ENCODE measurements at regions not wholly inside any gene's neighbourhood (a gene's known extent, or its start where the extent isn't known, plus 50 kb on each side); places are given as distances from the start of the nearest gene placed in this dataset.
"Not testable (repeated sequence)": the region's sequence is repeated elsewhere in the genome, so short reads cannot be mapped to it uniquely, and the experiment has no call there.

DNA sequence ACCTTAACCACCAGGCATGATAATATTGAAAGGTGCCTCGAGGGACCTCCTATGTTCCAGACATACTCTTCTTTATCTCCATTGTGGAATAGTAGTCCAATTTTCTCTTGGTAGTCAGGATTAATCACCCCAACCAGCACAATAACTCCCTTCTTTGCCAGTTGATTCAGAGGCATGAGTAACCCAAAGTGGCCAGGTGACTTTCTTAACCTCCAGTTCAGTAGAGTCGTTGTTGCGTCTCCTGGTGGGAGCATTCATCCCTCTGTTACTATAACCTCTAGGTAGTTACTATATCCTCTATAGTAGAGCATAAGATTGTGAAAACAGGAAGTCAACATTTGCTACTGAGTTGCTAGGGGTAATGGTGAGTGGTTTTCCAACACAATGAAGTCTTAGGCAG lies 842.6 kb downstream of the SPATA31A7 start:
- H3K36me3 Mint-ChIP-seq; H3K36me3 ChIP-seq; H3K27me3 ChIP-seq; H3K4me3 ChIP-seq; DNase-seq (ENCODE audit: low spot score); H3K9me3 Mint-ChIP-seq; H3K27ac Mint-ChIP-seq; H3K4me2 ChIP-seq; H2AFZ ChIP-seq (replicated peaks); H3K79me2 ChIP-seq (ENCODE audit: low read depth); H3K9me3 ChIP-seq (ENCODE audit: low read depth); H3F3A ChIP-seq (ENCODE audit: low read depth); H3K4me1 Mint-ChIP-seq; H3K27ac ChIP-seq; H3K27me3 Mint-ChIP-seq (ENCODE audit: insufficient read depth, low read depth); H3K4me3 Mint-ChIP-seq; H4K20me1 ChIP-seq (ENCODE audit: low read depth); H3K4me1 ChIP-seq; H3K9ac ChIP-seq: not testable (repeated sequence)

DNA sequence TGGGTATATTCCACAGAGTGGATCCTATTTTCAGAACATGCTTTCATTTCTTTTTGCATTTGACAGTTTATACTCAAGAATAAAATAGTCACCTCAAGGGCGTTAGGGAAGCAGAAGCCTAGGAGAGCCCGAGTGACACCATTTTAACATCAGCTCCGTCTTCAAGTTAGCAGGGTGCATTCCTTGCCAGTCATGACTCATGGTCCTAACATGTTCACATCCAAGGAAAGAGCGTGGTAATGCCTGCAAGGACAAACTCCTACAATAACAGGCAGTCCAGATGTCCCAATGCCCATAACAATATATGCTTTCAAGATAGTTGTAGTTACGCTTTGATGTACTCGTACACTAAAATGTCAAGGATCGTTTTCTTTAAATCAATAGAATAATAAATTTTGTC lies 848.4 kb downstream of the SPATA31A7 start:
- H3K27me3 Mint-ChIP-seq (ENCODE audit: insufficient read depth, low read depth); H3K4me2 ChIP-seq; H4K20me1 ChIP-seq (ENCODE audit: low read depth); H3K36me3 ChIP-seq; H3K4me1 Mint-ChIP-seq; H3K27me3 ChIP-seq; H3K9me3 ChIP-seq (ENCODE audit: low read depth); H3K4me1 ChIP-seq; H3K27ac ChIP-seq; H3K36me3 Mint-ChIP-seq; H3K9ac ChIP-seq; H2AFZ ChIP-seq (replicated peaks); H3F3A ChIP-seq (ENCODE audit: low read depth); H3K27ac Mint-ChIP-seq; DNase-seq (ENCODE audit: low spot score); H3K9me3 Mint-ChIP-seq; H3K4me3 Mint-ChIP-seq; H3K79me2 ChIP-seq (ENCODE audit: low read depth); H3K4me3 ChIP-seq: not testable (repeated sequence)

DNA sequence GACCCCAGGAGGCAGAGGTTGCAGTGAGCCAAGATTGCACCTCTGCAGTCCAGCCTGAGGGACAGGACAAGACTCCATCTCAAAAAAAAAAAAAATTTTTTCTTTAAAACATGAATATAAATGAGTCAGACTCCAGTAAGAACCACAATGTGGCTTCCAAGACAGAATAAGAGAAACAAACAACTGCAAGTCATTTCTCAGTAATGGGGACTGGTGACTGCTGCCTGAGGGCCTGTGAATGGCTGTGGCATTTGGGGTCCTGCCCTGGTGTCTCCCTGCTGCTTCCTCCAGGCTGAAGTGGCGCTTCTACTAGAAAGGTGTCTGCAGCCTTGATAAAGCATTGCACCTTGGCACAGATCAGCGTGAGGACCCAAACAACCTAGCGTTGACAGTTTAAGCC lies 868.3 kb downstream of the SPATA31A7 start:
- not testable (repeated sequence) for H3K4me2 ChIP-seq; H2AFZ ChIP-seq (replicated peaks); DNase-seq (ENCODE audit: low spot score); H3K27me3 Mint-ChIP-seq (ENCODE audit: insufficient read depth, low read depth); H3K27ac Mint-ChIP-seq; H3K9me3 Mint-ChIP-seq; H4K20me1 ChIP-seq (ENCODE audit: low read depth); H3F3A ChIP-seq (ENCODE audit: low read depth); H3K4me3 ChIP-seq; H3K4me3 Mint-ChIP-seq; H3K27me3 ChIP-seq; H3K36me3 ChIP-seq; H3K27ac ChIP-seq; H3K9me3 ChIP-seq (ENCODE audit: low read depth); H3K79me2 ChIP-seq (ENCODE audit: low read depth); H3K36me3 Mint-ChIP-seq; H3K4me1 Mint-ChIP-seq; H3K9ac ChIP-seq; H3K4me1 ChIP-seq

DNA sequence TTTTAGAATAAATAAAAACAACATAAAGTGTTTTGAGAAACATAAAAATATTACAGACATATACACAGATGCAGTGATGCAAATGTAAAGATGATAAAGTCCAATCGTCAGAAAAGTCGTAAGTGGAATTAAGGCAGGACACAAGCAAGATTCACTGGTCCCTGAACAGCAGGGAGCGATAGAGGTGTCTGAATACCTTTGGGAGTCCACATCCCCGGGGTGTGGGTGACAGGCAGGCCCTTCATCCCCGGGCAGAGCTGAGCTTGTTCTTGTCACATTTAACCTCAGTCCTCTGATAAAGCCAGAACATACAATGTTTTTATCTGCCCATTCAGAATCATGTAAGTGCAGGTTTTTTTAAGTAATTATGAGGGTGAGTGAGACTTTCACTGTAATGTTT lies 881.2 kb downstream of the SPATA31A7 start:
- not testable (repeated sequence) for H3K27ac ChIP-seq; DNase-seq (ENCODE audit: low spot score); H3K4me3 ChIP-seq; H3K27me3 ChIP-seq; H3K4me2 ChIP-seq; H3F3A ChIP-seq (ENCODE audit: low read depth); H2AFZ ChIP-seq (replicated peaks); H3K9me3 ChIP-seq (ENCODE audit: low read depth); H3K36me3 Mint-ChIP-seq; H3K9me3 Mint-ChIP-seq; H3K4me1 Mint-ChIP-seq; H3K36me3 ChIP-seq; H3K9ac ChIP-seq; H3K4me3 Mint-ChIP-seq; H3K27ac Mint-ChIP-seq; H3K79me2 ChIP-seq (ENCODE audit: low read depth); H3K4me1 ChIP-seq; H4K20me1 ChIP-seq (ENCODE audit: low read depth); H3K27me3 Mint-ChIP-seq (ENCODE audit: insufficient read depth, low read depth)

DNA sequence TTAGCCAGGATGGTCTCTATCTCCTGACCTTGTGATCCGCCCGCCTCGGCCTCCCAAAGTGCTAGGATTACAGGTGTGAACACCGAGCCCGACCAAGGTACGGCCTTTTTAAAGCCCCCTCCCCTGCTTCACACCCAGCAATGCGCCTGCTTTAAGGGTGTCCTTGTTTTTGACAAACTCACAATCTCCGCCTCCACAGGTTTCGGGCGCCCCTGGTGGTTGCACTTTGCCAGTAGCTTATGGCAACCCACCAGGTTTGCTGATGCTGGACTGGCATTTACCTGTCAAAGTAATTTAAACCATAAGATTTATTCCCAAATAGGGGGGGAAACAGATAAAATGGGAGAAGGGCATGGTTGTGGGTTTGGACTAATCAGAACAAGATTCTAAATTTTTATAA lies 883.6 kb downstream of the SPATA31A7 start:
- not testable (repeated sequence) for H3K36me3 Mint-ChIP-seq; H3K4me2 ChIP-seq; H3K9me3 ChIP-seq (ENCODE audit: low read depth); H3K9me3 Mint-ChIP-seq; H2AFZ ChIP-seq (replicated peaks); H4K20me1 ChIP-seq (ENCODE audit: low read depth); H3K36me3 ChIP-seq; H3K79me2 ChIP-seq (ENCODE audit: low read depth); H3K4me3 ChIP-seq; H3K27me3 ChIP-seq; H3F3A ChIP-seq (ENCODE audit: low read depth); H3K27ac Mint-ChIP-seq; H3K9ac ChIP-seq; H3K27me3 Mint-ChIP-seq (ENCODE audit: insufficient read depth, low read depth); H3K4me1 Mint-ChIP-seq; H3K4me3 Mint-ChIP-seq; H3K4me1 ChIP-seq; DNase-seq (ENCODE audit: low spot score); H3K27ac ChIP-seq

DNA sequence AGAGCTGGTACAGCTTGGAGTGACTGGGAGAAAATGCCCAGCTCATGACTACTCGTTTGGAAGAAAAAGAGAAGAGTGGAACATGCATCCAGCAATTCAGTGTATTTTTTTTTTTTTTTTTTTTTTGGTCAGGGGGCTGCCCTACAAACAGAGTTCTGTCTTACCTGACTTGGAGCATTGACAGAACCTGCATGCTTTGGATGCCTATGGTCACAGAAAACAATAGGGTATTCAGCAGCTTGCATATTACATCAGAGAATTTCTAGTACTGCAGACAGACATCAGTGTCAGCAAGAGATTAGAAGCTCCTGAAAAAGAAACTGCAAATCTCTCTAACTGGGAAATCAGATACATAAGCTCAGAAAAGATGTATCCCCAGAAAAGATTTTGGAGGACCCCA lies 894.4 kb downstream of the SPATA31A7 start:
- not testable (repeated sequence) for H3K36me3 ChIP-seq; H3K9me3 Mint-ChIP-seq; H3K4me1 Mint-ChIP-seq; H3F3A ChIP-seq (ENCODE audit: low read depth); H3K9me3 ChIP-seq (ENCODE audit: low read depth); H3K27ac ChIP-seq; H3K36me3 Mint-ChIP-seq; H3K27me3 Mint-ChIP-seq (ENCODE audit: insufficient read depth, low read depth); H3K79me2 ChIP-seq (ENCODE audit: low read depth); DNase-seq (ENCODE audit: low spot score); H3K27me3 ChIP-seq; H3K4me3 Mint-ChIP-seq; H3K4me2 ChIP-seq; H3K4me3 ChIP-seq; H3K9ac ChIP-seq; H2AFZ ChIP-seq (replicated peaks); H3K4me1 ChIP-seq; H3K27ac Mint-ChIP-seq; H4K20me1 ChIP-seq (ENCODE audit: low read depth)

DNA sequence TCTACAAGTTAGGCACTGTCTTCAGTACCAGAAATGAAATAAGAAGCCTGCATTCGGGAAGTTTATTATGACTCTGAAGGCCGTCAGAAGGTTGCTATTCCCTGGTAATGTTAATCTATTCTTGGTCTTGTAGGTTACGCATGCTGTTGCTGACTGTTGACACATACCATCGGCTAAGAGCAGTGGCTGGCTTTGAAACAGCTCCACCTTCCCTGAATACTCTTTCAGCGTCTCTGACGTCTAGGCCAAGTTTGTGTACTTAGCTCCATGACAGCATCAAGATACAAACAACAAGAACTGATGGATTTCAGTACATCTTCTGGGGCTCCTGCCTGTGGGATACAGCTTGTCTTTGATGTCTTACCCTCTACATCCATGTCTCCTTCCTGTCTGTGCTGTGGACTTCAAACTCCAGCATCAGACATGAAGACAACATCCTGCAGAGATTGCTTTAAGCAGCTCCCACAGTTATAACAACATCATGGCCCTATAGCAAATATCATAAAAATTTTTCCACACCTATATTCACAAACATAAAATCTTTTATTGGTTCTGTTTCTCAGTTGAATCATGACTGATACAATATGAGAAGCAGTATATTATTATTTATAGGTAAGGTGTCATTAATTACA lies 906.0 kb downstream of the SPATA31A7 start:
- not testable (repeated sequence) for H3K79me2 ChIP-seq (ENCODE audit: low read depth); H3K27ac Mint-ChIP-seq; H3K4me2 ChIP-seq; H4K20me1 ChIP-seq (ENCODE audit: low read depth); H3K36me3 ChIP-seq; H3K36me3 Mint-ChIP-seq; H3K9me3 ChIP-seq (ENCODE audit: low read depth); H3K4me3 ChIP-seq; H3K4me3 Mint-ChIP-seq; H3K9ac ChIP-seq; H3K27ac ChIP-seq; H3F3A ChIP-seq (ENCODE audit: low read depth); H3K4me1 Mint-ChIP-seq; DNase-seq (ENCODE audit: low spot score); H3K4me1 ChIP-seq; H3K27me3 ChIP-seq; H3K9me3 Mint-ChIP-seq; H2AFZ ChIP-seq (replicated peaks); H3K27me3 Mint-ChIP-seq (ENCODE audit: insufficient read depth, low read depth)

DNA sequence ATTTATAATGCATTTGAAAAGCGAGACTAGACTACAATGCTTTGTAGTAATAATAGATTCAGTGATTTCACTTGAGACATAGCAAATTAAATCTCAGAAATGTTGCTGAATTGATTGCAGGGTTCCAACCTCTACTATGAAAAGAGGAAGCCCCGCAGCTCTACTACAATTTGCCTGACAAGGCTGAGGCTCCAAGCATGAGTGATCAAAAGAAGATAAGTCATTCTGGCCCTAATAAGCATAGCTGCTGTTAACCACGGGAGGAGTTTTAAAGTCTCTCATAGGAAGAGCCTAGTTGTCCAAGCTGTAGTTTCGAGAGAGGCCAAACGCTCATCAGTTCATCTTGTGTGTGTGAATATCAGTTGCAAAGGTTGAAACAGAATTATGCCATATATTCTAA lies 920.6 kb downstream of the SPATA31A7 start:
- H3K4me2 ChIP-seq; H3K4me3 ChIP-seq; H2AFZ ChIP-seq (replicated peaks); H3K9me3 ChIP-seq (ENCODE audit: low read depth); H3K36me3 ChIP-seq; H4K20me1 ChIP-seq (ENCODE audit: low read depth); H3K27me3 ChIP-seq; DNase-seq (ENCODE audit: low spot score); H3K4me1 ChIP-seq; H3K4me1 Mint-ChIP-seq; H3K27ac ChIP-seq; H3K4me3 Mint-ChIP-seq; H3K9ac ChIP-seq; H3K36me3 Mint-ChIP-seq; H3K9me3 Mint-ChIP-seq; H3F3A ChIP-seq (ENCODE audit: low read depth); H3K27me3 Mint-ChIP-seq (ENCODE audit: insufficient read depth, low read depth); H3K79me2 ChIP-seq (ENCODE audit: low read depth): not testable (repeated sequence)
- H3K27ac Mint-ChIP-seq: peak overlapping the region; percentile 30

All from neural progenitor cell (in vitro differentiated cells).